ENCODE measurements at regions not wholly inside any gene's neighbourhood (a gene's known extent, or its start where the extent isn't known, plus 50 kb on each side); places are given as distances from the start of the nearest gene placed in this dataset.
"Not testable (repeated sequence)": the region's sequence is repeated elsewhere in the genome, so short reads cannot be mapped to it uniquely, and the experiment has no call there.

- no peak for DNase-seq
These were observed 389.2 kb downstream of the CD83 start for GRCh38 chr6:14506656-14507246.

DNA sequence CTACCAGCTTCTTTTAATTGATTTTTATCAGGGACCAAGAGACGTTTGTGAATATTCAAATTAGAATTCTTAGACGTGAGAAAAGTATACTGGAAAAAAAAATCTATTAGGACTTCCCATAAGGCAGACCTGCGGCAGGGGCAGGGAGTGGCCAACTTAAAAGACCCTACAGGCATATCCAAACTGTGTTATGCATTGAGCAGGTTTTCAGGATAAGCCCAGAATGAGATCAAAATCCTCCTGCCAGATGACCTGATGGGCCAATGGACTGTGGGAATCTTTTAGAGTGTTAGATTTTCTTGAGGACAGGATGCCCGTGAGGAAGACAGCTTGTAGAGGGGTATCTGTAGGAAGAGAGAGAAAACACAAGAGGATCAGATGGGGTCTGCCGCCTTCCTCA, 391.5 kb downstream of the CD83 start:
- no peak for DNase-seq

DNA sequence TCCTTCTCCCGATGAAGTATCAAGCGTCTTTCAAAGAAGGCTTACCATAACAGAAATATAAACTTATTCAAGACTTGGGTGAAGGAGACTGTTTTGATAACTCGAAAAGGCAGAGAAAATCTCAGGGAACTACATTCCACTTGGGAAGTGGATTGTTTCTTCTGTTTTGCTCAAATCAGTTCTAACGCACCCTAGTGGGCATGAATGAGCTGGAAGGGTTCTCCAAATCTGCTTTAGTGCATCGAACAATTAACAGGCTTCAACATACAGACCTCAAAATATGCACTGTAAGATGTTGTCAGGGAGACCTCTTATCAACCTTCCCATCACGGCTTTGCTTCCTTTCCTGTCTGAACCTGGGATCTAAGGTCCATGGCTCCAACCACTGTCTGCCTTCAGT, 392.5 kb downstream of the CD83 start:
- no peak for DNase-seq

- no peak for DNase-seq
These were observed 393.6 kb downstream of the CD83 start for GRCh38 chr6:14511061-14511586.

DNA sequence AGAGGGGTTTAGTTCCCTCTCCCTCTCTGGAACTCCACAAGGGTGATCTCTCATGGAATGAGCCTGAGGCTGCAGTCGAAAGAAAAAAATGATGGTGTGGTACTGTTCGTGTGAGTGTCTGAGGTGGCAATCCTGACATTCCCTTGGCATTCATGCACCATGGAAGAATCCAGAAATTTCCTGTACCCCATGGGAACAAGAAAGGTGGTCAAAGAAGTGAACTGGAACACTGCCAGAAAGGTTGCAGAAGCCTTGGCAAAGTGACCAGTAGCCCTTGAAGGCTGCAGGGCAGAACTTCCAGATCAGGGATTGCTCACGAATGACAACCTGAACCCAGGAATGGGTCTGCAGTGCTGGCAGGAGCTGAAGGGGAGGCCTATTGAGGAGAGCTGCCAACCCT, 394.7 kb downstream of the CD83 start:
- DNase-seq, result no peak

DNA sequence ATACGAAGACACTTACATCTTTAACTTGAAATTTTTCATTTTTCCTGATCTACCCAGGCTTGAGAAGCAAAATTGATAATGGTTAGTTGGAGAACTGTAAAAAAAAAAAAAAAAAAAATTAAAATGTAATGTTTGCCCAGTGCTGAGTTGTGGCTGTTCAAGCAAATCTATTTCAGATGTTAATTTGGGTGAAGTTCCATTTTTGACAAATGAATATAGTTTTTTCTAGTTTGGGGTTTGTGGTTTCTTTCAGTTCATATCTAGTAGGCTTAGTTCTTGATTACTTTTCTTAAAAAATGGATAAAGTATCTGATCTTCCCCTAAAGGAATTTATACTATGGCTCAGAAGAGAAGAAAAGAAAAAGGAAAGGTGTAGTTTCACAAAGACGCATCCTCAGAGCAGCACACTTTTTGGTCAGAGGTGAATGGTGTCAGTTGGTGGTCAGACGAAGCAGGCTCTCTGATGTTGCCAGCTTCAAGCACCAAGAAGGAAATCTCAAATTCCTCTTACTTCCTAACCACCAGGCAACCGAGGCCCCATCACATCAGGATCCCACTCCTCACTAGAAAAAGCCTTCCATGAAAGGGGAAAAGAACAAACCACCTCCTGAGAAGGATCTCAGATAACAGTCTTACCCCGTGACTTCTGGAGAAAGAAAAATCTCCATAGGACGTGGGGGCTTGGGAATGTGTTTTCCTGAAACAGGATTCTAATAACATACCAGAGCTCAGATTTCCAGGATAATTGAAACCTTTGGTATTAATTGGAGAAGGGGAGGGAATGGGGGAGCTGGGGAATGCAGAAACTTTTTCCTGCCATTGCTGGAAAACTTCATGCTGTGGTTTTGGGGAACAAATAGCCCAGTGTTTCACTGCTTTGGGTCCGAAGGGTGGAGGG, 396.2 kb downstream of the CD83 start:
- no peak for DNase-seq

GRCh38 chr6:14516956-14517355, 399.4 kb downstream of the CD83 start:
- DNase-seq, result no peak

- no peak for DNase-seq
These were observed 400.0 kb downstream of the CD83 start for GRCh38 chr6:14517516-14518105.

- DNase-seq, result no peak
These were observed 401.1 kb downstream of the CD83 start for GRCh38 chr6:14518515-14519217.

DNA sequence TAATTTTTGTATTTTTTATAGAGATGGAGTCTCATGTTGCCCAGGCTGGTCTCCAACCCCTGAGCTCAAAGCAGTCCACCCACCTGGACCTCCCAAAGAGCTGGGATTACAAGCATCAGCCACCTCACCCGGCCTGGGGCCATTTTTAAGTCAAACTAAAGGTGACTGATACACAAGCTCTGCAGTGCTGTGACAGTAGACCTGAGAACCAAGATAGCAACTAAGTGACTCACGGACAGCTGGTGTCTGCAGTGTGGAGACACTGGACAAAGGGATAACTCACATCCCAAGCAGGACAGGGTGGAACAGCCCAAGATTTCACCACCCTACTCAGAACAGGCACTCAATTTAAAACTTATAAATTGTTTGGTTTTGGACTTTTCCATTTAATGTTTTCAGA, 402.5 kb downstream of the CD83 start:
- no peak for DNase-seq

GRCh38 chr6:14520536-14520935, 403.0 kb downstream of the CD83 start:
- no peak for DNase-seq

- DNase-seq, result no peak
These were observed 403.6 kb downstream of the CD83 start for GRCh38 chr6:14521141-14521540.

DNA sequence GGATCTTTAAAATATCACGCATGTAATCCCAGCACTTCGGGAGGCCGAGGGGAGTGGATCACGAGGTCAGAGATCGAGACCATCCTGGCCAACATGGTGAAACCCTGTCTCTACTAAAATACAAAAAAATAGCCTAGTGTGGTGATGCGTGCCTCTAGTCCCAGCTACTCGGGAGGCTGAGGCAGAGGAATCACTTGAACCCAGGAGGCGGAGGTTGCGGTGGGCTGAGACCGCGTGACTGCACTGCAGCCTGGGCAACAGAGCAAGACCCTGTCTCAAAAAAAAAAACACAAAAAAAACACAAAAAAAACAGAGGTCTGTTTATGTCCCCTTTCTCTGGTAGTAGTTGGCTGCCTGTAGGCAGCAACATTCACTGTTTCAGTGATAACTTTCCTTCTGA, 404.3 kb downstream of the CD83 start:
- not testable (repeated sequence) for DNase-seq

DNA sequence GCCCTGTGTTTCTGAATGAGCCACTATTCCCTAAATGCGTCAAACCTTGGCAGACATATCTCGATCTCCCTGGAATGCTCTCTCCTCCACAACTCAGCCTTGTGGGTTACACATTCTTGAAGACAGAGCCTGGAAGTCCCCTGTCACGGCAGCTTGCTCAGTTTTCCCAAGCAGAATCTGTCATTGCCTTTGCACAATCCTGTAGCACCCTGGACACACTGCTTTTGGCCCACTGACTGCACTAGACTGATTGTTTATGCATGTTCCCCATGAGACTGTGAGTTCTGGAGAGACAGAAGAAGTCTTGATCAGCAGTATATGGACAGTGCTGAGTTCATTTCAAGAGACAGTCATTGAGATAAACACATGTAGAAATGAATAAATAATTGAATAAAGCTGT, 406.7 kb downstream of the CD83 start:
- DNase-seq, result no peak

DNA sequence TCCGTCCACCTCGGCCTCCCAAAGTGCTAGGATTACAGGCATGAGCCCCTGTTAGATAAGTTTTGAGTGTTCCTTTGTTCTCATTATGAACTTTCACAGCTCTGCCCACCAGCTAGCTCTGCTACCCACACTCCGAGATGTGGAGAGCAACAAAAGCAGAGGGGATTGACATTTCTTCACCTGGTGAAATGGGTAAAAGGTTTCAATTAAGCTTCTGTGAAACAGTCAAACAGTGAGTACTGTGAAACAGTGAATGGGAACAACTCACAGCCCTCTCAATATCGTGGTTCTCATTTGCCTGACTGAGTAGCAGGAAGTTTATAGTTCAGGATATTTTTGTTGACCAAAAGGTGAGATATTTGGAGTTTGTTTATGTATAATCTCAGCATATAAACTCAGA, 412.8 kb downstream of the CD83 start:
- no peak for DNase-seq

- DNase-seq, result no peak
These were observed 415.9 kb downstream of the CD83 start for GRCh38 chr6:14533446-14533845.

GRCh38 chr6:14537030-14537429, 419.5 kb downstream of the CD83 start:
- no peak for DNase-seq

- DNase-seq, result no peak
These were observed 422.7 kb downstream of the CD83 start for GRCh38 chr6:14540276-14540675.

DNA sequence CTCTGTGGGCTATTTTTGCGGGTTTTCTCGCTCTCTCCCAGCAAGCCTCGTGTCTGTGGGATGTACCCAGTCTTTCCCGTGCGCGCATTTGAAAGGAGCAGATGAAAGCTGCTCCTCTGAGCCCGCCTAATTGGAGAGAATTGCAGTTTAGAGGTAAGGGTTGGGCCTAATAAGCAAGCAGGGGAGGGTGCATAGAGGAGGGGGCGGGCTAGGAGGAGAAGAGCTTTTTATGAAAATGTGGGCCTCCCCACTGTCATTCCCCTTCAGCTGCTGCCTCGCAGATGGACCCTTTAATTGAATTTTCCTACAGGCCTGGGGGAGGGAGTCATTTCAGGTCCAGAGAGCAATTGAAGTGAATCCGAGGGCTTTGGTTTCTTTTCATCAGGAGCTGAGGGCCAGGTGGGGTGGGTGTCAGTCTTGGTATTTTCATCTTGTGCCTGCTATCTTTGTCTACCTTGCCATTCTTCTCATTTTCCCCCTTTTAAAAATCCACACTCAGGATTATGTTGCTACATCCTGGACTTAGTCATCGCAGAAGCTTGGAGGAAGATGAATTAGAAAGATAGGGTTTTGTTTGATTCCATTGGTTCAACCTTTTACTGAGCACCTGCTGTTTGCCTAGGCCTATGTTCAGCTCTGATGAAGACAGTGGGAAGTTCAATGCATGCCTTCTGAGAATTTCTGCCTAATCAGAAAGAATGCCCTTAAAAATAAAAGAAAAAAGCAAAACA, 423.4 kb downstream of the CD83 start:
- no peak for DNase-seq

GRCh38 chr6:14542670-14543366, 425.2 kb downstream of the CD83 start:
- peak; percentile 42 for DNase-seq

- no peak for DNase-seq
These were observed 426.5 kb downstream of the CD83 start for GRCh38 chr6:14543971-14544585.
